COR-L47 (cell line): ENCODE measurements at regions not wholly inside any gene's neighbourhood (a gene's known extent, or its start where the extent isn't known, plus 50 kb on each side); places are given as distances from the start of the nearest gene placed in this dataset.
A peak's percentile ranks its signal among the peaks of the same experiment; 100 is the strongest.

ENCODE experiments used
- DNase-seq: peaks from one replicate; lab custom pipeline; 2025; lab: John Stamatoyannopoulos, UW

DNA sequence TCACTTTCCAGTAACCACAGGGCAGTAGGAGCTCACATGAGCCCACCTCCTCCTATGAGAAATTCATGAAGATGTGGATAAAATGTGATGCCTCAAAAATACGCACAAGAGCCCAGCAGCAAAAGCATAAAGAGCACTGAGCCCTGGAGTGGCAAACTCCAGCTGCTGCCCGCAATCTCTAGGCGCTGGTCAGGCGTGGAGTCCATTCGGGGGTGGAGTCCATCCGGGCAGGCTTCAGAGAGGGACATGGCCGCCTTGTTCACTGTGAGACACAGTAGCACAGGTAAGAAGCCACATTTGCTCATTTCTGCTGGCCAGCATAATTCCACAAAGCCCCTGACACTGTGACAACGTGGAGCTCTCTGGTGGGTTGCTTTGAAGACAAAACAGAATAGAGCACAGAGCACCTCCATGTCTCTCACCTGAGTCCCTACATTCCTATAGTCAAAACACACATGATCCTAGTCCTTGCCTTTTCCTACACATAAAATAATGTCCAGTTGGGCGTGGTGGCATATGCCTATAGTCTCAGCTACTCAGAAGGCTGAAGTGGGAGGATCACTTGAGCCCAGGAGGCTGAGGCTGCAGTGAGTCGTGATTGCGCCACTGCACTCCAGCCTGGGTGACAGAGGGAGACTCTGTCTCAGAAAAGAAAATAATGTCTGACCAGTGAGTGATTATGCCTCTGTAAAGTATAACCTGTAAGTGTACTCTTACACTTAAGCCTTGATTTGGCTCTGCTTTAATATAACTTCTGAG is 365.2 kb downstream of the GADD45G start:
- no peak for DNase-seq

DNA sequence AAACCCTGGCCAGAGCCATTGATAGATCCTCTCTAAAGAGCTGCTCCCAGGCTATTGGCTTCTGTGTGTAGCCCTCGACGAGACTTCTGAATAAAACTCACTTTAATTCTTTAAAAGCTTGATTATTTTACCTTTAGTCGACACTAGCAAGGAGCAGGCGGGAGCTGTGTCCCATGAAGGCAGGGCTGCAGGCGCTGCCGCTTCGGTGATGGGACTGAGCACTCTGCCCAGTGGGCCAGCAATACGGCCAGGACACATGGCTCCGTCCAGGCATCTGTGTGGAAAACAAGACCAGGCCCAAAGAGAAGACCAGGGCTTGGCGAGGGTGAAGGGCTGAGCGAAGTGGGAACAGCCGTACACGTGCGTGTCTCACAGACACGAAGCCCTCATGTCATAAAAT is 365.9 kb downstream of the GADD45G start:
- no peak for DNase-seq

DNA sequence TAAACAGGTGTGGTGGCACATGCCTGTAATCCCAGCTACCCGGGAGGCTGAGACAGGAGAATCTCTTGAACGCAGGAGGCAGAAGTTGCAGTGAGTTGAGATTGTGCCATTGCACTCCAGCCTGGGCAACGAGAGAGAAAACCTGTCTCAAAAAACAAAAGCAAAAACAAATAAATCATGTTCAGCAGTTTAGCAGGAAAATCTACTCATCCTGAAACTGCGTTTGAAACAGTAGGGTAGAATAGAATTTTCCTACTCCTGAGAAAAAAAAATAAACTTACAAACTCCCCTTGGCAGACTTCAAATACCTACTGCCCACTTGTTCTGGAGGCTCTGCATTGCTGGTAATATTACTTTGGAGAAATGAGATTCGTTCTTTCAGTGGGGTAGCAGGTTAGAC is 367.7 kb downstream of the GADD45G start:
- no peak for DNase-seq

DNA sequence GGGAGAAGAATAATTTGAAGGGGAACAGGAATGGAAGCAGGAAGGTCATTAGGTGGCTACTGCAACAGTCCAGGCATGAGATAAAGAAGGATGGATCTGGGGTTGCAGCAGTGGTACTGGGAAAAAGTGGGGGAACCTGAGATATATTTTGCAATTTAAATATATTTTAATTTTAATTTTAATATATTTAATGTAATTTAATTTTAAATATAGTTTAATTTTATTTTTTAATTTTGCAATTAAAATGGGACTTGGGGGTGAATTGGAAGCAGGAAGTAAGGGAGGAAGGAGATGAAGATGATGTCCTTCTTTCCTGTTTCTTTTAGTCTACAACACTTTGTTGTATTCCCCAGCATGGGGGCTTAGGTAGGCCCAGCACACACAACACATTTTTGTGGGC is 369.8 kb downstream of the GADD45G start:
- no peak for DNase-seq

DNA sequence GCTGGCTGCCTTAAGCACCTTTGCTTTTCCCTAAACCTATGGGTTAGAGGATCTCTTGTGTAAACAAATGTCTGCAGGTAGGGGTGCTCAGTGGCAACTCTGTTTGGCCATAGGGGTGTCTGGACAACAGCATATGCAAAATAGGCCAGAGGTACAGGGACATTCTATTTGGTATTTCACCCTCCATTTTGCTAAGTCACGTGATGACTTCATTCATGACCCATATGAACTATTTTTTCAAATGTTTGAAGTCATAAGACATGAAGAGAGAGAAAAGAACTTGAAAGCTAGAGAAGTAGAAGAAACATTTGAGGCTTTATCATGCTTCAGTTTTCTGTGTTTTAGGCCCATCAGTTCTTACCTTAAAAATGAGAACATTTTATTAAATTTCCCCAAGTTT is 370.2 kb downstream of the GADD45G start:
- no peak for DNase-seq

DNA sequence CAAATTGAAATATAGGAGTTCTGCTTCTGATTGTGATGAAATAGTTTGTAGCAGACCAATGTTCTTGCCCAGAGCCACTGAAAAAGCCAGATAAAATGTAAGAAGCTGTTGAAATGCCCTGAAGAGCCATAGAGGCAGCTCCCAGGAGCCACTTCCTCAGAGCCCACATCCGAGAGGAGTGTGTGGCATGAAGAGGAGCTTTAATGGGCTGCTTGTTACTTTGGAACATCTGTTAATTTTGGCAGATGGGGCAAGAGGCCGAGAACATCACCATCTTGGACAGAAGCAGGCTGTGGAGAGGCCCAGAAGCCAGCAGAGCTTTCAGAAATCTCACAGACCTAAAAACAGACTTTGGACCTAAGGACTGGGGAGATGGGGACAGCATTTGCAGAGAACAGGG is 370.8 kb downstream of the GADD45G start:
- no peak for DNase-seq

DNA sequence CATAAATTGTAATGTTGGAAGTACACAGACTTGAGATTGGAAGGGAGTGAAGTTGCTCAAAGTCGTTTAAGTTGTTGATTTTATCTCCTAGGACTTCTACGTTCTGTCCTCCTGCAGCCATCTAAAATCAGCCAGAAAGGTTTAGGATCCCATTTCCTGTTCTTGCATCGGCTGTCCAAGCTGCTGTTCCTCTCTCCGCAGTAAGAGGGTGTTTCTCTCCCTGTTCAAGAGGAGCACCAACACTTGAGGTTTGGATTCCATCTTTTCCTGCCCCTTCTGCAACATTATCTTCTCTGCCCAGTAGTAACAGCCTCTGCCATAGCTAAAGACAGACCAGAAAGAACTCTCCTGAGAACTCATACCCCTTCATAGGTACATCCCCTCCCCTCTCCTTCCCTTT is 373.4 kb downstream of the GADD45G start:
- peak; percentile 32 for DNase-seq

DNA sequence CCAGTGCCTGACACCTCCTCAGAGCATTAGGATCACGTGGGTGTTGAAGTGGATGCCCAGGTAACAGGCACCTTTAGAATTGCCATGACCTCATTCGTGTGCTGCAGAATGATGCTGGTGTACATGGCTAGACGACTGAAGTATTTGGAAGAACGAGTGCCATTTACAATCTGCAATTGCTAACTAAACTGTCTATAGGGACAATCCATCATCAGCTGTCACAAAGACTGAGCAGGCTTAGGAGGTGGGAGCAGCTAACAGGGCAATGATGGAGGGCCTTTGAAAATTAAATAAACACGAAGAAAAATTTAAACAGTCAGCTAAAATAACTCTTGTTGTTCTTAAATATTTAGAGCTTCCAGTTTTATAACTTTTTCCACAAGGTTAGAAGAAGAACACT is 375.8 kb downstream of the GADD45G start:
- DNase-seq = no peak

DNA sequence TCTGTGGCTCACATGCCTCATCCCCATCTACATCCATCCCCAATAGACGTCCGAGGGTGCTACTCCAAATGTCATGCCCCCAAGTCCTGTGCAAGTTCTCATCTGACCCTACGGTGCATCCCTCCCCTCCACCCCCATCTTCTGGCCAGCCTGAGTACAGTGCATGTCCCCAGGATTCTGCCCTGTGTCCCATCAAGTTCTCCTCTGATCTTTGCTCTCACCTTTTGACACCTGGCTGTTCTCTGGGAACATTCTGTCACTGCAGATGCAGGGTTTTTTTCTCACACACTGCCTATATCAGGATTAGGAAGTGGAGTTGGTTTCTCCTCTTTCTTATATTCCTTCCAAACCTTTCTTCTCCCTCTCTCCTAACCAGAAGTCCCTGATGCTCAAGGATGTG is 377.2 kb downstream of the GADD45G start:
- DNase-seq = no peak

DNA sequence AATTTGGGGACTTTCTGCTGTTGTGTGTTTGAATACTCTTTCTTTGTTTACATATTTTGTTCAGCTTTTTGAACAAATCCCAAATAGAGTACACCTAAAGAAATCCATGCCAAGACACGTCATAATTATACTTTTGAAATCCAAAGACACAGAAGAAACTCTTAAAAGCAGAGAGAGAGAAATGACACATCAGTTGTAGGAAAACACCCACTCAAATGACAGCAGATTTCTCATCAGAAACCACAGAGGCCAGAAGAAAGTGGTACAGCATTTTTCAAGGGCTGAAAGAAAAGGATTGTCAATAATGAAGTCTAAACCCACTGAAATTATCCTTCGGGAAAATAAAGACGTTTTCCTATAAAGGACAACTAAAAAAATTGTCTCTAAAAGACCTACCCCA is 378.6 kb downstream of the GADD45G start:
- DNase-seq = no peak

DNA sequence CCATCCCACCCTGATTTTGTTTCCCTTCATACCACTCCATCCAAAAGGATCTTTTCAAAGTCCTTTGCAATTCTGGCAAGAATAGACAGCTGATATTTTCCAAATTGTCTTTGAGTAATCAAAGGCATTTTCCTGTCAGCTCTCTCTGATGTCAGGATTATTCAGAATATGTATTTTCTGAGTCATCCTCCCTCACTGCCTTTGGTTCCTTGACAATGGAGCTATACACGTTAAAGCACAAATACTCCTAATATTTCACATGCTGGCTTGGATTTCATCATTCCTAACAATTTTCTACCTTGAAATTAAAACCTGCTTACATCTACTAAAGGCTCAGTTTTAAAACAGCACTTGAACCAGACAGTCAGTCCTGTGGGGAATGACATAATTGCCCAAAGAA is 379.4 kb downstream of the GADD45G start:
- no peak for DNase-seq

DNA sequence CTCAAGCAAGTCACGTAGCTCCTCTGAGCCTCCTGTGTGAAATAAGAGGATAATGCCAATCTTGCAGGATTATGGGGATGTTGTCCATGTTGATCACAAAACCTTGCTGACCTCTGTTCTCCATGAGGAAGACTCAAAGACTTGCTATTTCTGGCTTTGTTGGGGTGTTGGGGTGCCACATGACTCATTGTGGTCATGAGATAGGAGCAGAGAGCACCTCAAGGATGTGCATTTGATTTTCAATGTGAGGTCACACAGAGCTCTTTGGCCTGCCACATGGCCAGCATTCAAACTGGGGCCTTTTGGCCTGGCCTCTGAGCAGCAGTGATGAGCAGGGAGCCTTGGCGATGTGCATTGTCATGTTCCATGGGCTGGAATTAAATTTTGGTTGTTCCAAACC is 380.3 kb downstream of the GADD45G start:
- no peak for DNase-seq

DNA sequence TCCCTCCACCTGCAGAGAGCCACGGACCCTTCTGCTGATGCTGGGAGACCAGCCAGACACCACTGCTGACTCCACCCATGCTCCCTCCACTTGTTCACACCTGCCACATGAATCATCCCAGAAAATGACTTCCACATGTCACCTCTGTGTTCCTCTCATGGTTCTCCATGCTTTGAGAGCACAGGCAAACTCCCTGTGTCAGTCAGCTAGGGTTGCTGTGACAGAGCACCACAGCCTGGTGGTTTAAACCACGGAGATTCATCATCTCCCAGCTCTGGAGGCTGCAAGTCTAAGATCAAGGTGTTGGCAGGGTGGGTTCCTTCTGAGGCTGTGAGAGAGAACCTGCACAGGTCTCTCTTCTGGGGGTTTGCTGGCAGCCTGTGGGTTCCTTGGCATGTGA is 381.4 kb downstream of the GADD45G start:
- DNase-seq = no peak

DNA sequence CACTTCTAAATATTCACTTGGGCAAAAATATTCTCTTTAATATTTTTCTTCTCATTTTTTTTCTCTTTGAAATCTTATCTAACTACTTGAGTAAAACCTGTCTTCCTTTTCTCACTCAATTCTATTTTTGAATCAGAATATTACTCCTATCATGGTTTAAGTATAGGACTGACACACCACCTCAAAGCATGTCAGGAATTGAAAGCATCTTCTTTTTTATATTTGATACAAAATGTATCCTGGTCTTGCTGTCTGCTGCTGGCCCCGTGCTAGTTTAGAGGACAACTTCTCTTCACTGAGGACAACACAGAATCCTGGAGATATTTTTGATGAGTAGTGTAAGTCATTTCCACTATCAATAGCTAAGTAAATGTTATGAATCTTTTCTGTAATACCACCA is 383.6 kb downstream of the GADD45G start:
- DNase-seq = no peak

DNA sequence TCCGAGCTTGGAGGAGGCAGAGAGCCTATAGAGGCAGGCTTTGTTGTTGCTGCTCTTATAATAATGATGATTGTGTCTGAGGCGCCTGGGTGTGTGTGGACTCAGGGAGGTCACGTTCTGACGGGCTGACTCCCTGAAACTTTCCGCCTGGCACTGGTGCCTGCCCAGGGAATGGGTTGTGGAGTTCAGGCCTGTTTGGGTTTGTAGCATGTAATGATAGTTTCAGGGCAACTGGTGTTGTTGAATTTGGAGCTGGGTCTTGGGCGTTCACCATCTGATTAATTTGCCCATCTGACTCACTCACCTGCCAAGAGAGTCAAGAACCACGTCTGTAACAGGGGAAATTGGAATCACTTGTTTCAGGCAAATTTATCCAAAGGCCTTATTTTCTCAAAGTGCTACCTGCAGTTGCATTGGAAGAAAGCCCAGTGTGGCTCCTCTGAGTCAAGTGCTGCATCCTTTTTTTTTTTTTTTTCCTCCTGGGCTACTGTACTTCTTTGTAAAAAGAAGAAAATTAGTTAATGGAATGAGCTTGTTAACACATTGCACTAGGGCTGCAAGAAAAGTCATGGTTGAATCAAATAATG is 386.5 kb downstream of the GADD45G start:
- peak; percentile 52 for DNase-seq

DNA sequence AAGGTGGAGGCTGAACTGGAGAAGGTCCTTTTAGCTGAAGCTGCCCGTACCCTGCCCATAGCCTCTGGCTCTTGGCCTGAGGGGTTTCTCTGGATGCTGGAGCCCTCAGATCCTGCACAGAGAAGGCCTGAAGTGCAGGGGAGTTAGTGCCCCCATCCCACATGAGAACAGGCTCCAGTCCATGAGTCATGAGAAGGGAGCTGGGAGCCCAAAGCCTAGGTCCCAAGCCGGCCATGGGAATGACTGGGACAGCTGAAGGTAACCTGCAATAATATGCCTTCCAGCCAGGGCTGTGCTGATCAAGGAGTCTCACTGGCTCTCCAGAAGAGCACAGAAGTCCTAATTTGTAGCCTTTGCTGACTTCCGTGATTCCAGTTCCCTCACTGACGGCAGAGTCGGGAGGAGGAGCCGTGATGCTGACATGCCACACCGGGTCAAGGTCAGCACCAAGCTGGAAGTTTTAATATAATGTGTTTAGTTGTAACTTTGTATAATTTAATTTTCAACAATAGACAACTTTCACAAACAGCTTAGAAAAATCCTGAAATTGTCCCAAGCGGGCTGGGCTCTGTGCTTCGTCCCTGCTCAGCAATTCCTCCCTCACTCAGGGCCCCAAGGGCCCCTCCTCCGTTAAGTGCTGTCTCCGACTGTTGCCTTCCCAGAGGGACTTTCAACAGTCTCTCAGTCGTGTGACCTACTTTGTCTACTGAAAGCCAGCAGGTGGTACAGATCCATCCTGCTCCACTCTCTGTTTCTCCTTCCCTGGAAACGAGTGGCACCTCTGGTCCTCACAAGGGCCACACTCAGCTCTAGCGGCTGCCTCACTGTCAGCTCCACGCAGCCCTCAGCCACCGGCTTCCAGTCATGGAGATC is 387.8 kb downstream of the GADD45G start:
- no peak for DNase-seq

DNA sequence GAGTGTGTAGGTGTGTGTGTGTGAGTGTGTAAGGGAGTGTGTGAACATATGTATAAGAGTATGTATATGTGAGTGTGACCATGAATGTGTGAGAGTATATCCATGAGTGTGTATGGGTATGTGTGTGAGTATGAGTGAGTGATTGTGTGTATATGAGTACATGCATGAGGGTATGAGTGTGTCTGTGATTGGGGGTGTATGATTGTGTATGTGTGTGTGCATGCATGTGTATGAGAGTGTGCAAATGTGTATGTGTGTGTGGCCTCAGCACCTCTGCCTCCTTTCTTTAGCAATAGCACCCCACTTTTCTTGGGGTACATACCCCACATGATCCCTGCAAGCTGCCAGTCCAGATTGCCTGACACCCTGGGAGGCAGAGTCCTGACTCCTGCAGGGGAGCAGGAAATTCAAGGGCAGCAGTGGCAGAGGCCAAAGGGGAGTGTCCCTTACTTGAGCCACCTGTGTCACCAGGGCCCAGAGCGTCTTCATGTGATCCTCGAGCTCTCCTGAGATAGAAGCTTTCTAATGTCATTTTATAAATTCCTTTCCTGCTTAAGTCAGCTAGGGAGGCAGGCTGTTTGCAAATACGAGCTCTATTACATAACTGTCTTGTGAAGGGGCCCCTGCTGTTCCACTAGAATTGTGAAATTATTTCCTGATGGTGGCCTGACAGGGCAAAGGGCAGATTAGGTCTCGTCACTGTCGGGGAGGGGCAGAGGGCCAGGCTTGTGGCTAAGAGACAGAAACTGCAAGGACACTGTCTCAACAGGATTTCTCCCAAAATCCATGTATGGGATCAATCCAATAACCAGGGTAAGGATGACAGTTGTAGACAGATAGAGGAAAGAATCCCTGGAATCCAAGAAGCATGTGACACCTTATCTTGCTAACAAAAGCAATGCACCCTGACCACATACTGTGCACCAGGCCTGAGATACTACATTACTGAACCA is 389.1 kb downstream of the GADD45G start:
- DNase-seq = no peak

DNA sequence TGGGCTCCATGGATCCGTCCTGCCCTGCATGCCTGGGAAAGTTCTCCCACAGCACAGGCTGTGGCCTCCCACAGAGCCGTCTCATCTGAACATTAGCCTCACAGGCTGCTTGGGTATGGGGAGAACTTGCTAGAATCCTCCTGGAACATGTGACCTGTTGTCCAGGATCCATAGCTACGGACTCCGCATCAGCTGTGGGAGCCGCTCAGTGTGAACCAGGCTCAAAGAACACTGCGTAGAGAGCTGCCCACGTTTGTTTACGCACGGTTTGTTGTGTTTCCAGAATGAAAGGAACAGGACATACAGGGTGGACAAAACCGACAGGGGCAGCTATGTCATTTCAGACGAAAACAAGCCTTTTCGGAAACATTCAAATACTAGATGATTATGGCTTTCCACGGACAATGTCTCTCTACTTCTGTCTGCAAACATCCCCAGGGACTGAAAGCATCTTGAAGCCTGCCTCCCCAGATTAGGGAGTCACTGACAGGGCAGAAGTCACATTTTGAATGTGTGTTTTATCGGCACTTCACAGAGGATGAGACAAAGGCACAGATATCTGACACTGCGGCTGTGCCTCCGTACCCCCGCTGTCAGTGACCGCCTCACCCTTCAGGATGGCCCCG is 390.3 kb downstream of the GADD45G start:
- DNase-seq = no peak

DNA sequence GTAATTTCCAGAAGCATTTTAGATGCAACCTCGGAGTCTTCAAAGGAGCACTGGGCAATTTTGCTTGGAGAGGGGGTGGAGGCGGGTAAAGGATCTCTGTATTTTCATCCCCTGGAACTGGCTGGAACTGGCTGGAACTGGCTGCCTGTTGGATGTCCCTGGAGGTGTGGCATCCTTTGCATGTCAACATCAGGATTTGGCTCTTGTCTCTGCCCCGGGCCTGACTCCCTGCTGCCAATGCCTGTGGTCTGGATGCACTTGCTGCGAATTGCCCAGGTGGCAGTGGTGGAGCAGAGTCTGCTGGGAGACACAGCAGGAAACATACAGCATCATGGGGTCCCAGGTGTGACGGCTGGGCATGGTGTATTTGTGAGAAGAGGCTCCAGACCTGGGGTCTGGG is 391.3 kb downstream of the GADD45G start:
- peak; percentile 20 for DNase-seq

DNA sequence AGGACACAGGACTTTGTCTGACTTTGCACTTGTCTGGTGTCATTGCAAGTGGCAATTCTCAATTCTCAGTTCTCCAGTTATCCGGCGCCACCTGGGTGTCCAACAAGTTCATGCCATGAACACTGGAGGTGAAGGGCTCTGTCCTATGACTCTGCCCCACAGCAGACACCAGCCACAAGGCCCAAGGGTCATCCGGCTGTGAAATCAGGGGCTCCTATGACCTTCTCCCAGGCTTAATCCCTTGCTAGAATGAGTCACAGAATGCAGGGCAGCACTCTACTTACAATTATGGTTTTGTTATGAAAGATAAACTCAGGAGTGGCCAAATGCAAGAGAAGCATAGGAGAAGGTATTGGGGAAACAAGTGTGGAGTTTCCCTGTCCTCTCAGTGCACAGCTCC is 392.0 kb downstream of the GADD45G start:
- no peak for DNase-seq

DNA sequence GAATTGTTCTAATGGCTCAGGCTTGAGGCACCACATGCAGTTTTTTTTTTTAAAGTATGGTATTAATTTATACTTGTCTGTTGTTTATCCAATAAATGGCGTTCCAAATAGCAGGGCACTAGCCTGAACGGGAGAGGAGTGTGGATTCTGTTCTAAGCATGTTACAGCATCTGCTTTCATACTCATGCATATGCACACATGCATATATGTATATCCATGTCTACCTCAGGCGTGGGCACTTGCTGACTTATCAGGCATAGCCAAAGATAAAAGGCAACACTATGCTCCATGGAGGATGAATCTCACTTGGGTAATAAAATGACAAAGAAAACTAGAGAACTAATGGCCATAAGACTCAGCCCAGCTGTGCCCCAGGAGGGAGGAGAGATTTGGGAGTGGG is 393.8 kb downstream of the GADD45G start:
- DNase-seq = no peak

DNA sequence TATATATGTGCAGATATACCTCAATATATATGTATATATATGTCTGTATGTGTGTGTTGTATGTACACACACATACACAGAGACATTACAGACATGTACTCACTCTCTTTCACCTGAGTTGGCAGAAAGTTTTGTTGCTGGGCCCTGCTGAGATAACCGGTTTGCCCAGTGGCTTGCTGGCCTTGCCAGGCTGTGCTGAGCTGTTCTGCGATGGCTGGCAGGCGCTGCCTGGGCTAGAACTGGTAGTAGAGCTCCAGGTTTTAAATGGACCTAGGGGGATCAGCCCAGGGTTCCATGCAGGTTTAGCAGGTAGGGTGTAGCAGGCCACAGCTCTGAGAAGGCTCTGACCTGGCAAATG is 394.3 kb downstream of the GADD45G start:
- DNase-seq = no peak
